DND-41 (cell line): ENCODE measurements at regions not wholly inside any gene's neighbourhood (a gene's known extent, or its start where the extent isn't known, plus 50 kb on each side); places are given as distances from the start of the nearest gene placed in this dataset.

Experiments used
- EZH2 ChIP-seq: IDR thresholded peaks from 3 replicates; pipeline ENCODE4 v1.6.1; 2012; ENCODE audit warnings: borderline replicate concordance, low read depth, mild to moderate bottlenecking, moderate library complexity, low read length, inconsistent platforms; ENCODE audit not compliant: severe bottlenecking
- TF ChIP-seq, protein P1 (sequence below): IDR thresholded peaks from 2 replicates; pipeline ENCODE4 v1.5.1; 2012; ENCODE audit warnings: borderline replicate concordance, low read length, moderate library complexity, mild to moderate bottlenecking; ENCODE audit not compliant: poor library complexity, severe bottlenecking; ENCODE audit errors: extremely low read depth

DNA sequence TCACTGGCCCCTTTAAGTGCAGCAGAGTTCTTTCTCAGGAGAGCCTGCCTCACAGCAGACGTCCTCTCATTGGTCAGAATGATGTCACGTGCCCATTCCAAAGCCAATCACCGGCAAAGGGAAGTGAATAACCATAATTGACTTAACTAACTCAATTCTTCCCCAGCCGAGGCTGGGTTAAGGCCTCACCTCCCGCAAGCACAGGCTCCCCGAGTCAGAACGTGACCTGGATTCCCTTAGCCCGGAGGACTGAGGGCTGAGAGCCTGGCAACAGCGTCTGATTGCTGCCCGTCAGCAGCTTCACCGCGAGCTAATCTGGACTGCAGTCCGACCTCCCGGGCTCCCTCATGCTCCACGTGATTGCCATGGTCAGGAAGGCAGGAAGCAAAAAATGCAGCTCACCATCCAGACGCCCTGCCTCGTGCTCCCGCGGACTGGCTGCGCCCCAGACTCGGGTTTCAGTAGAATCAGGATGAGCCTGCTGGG is 92.1 kb upstream of the FZD10 start:
- TF ChIP-seq, protein P1, sequence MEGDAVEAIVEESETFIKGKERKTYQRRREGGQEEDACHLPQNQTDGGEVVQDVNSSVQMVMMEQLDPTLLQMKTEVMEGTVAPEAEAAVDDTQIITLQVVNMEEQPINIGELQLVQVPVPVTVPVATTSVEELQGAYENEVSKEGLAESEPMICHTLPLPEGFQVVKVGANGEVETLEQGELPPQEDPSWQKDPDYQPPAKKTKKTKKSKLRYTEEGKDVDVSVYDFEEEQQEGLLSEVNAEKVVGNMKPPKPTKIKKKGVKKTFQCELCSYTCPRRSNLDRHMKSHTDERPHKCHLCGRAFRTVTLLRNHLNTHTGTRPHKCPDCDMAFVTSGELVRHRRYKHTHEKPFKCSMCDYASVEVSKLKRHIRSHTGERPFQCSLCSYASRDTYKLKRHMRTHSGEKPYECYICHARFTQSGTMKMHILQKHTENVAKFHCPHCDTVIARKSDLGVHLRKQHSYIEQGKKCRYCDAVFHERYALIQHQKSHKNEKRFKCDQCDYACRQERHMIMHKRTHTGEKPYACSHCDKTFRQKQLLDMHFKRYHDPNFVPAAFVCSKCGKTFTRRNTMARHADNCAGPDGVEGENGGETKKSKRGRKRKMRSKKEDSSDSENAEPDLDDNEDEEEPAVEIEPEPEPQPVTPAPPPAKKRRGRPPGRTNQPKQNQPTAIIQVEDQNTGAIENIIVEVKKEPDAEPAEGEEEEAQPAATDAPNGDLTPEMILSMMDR: no peak
- TF ChIP-seq EZH2: no peak
